ENCODE measurements at regions not wholly inside any gene's neighbourhood (a gene's known extent, or its start where the extent isn't known, plus 50 kb on each side); places are given as distances from the start of the nearest gene placed in this dataset.

DNA sequence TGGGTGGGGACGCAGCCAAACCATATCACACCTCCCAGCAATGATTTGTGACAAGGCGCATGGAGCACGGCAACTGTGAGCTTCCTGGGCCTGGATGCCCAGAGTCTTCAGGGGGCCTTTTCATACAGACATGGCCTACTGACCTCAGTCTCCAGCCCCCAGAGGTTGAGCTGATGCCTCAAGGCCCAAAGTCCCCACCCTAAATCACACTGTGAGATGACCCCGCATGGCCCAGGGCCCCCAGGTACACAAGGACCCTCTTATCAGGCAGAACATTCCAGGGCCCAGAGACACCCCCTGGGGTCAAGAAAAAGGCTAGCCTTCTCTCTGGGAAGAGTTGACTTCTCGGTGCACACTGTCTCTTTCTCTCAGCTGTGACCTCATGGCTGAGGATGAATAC is 179.7 kb upstream of the C1orf174 start:
- TF ChIP-seq, protein P1, sequence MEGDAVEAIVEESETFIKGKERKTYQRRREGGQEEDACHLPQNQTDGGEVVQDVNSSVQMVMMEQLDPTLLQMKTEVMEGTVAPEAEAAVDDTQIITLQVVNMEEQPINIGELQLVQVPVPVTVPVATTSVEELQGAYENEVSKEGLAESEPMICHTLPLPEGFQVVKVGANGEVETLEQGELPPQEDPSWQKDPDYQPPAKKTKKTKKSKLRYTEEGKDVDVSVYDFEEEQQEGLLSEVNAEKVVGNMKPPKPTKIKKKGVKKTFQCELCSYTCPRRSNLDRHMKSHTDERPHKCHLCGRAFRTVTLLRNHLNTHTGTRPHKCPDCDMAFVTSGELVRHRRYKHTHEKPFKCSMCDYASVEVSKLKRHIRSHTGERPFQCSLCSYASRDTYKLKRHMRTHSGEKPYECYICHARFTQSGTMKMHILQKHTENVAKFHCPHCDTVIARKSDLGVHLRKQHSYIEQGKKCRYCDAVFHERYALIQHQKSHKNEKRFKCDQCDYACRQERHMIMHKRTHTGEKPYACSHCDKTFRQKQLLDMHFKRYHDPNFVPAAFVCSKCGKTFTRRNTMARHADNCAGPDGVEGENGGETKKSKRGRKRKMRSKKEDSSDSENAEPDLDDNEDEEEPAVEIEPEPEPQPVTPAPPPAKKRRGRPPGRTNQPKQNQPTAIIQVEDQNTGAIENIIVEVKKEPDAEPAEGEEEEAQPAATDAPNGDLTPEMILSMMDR (IDR thresholded peaks at IDR 0.05; ENCODE audit: low read depth, low read length, missing input control) = no peak
- TF ChIP-seq TAF1 (conservative IDR thresholded peaks at IDR 0.05) (no peak), MAX (IDR thresholded peaks at IDR 0.05) (no peak), YY1 (IDR thresholded peaks at IDR 0.05) (no peak), HNF4G (IDR thresholded peaks at IDR 0.05) (no peak)
- TF ChIP-seq, protein P2, sequence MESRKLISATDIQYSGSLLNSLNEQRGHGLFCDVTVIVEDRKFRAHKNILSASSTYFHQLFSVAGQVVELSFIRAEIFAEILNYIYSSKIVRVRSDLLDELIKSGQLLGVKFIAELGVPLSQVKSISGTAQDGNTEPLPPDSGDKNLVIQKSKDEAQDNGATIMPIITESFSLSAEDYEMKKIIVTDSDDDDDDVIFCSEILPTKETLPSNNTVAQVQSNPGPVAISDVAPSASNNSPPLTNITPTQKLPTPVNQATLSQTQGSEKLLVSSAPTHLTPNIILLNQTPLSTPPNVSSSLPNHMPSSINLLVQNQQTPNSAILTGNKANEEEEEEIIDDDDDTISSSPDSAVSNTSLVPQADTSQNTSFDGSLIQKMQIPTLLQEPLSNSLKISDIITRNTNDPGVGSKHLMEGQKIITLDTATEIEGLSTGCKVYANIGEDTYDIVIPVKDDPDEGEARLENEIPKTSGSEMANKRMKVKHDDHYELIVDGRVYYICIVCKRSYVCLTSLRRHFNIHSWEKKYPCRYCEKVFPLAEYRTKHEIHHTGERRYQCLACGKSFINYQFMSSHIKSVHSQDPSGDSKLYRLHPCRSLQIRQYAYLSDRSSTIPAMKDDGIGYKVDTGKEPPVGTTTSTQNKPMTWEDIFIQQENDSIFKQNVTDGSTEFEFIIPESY (IDR thresholded peaks at IDR 0.05) = no peak
- TF ChIP-seq, protein P3, sequence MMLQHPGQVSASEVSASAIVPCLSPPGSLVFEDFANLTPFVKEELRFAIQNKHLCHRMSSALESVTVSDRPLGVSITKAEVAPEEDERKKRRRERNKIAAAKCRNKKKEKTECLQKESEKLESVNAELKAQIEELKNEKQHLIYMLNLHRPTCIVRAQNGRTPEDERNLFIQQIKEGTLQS (IDR thresholded peaks at IDR 0.05) = no peak
